ENCODE measurements at regions not wholly inside any gene's neighbourhood (a gene's known extent, or its start where the extent isn't known, plus 50 kb on each side); places are given as distances from the start of the nearest gene placed in this dataset.

DNA sequence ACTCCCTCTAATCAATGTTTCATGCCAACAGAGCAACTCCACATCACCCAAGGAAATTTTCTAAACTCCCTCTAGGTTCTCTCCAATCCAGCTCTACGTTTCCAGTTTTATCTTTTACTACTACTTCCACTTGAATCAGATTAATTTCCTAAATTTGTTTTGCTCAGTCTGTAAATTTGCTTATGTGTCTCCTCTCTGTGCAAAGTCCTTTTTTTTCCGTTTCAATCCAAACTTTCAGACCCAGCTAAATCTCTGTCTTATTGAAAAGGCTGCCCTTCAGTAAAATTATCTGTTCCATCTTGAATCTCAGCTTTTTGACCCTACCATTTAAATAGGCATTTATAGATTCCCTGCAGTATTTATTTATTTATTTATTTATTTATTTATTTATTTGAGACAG is 61.4 kb upstream of the COX10 start:
- no peaks in the 10 kb centered on the region for H3K36me3 ChIP-seq
- H3K27me3 ChIP-seq, result no peaks in the 10 kb centered on the region
- DNase-seq, result no peak
- no peaks in the 10 kb centered on the region for H3K9me3 ChIP-seq (replicated peaks)
- no peak overlapping the region for H3K27ac ChIP-seq
- H3K4me3 ChIP-seq, result no peak overlapping the region
- H3K4me1 ChIP-seq, result no peaks in the 10 kb centered on the region

DNA sequence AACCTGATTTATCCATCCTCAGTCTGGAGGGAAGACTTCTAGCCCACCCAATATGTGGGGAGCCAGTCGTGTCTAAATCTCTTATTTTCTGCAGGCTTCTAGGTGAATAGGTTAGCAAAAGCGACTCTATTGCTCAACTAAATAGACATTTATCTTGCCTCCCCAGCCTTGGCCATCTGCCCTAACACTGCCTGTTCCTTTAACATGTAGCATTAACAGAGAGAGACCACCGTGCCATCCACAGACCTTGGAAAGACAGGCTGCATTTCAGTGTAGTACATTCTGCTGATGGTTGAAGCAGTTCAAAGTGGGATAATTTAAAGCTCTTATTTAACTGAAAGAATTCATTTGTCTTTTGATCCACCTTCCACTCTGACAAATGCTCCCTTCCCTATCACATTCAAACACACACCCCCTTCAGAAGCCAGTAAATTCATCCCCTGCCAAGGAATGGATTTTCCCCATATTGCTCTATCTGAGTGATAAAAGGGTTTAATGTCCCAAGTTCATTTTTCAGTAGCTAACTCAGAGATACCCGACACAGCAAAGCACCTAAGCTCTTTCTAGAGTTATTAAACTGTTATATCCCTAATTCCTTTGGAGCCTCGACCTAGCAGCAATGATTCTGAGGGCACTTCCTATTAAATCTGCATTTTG is 58.1 kb upstream of the COX10 start:
- H3K9me3 ChIP-seq (replicated peaks), result no peaks in the 10 kb centered on the region
- no peaks in the 10 kb centered on the region for H3K27me3 ChIP-seq
- no peaks in the 10 kb centered on the region for H3K36me3 ChIP-seq
- no peaks in the 10 kb centered on the region for H3K4me1 ChIP-seq
- no peak for DNase-seq
- no peak overlapping the region for H3K27ac ChIP-seq
- no peak overlapping the region for H3K4me3 ChIP-seq

DNA sequence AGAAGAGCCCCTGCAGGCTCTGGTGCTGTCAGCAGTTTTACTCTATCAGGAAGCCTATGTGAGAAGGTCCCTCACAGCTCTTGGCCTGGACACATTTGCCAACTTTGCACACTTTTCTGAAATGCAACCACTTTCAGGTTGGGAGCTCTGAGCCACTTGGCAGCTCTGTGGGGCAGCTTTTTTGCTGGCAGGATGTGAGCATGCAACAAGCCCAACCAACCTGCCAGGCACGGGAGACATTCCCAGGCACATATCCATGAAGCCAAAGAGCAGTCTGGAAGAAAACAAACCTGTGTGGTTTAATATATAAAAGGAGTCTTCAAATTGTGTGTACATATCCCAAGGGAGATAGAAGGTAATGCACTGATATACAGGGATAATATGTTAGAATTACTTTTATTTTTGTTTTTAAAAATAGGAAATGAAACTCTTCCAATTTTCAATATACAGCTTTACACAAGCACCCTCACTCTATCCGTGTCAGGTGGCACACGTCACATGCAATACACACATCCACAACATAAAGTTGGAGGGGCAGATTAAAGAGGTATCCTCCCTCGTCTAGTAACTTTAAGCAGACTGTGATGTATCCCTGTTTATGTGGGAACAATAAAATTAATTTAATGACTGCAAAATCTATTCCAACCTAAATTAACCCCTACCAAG is 57.4 kb upstream of the COX10 start:
- H3K4me3 ChIP-seq, result no peak overlapping the region
- no peaks in the 10 kb centered on the region for H3K4me1 ChIP-seq
- no peaks in the 10 kb centered on the region for H3K9me3 ChIP-seq (replicated peaks)
- DNase-seq, result no peak
- H3K27ac ChIP-seq, result no peak overlapping the region
- no peaks in the 10 kb centered on the region for H3K27me3 ChIP-seq
- H3K36me3 ChIP-seq, result no peaks in the 10 kb centered on the region

DNA sequence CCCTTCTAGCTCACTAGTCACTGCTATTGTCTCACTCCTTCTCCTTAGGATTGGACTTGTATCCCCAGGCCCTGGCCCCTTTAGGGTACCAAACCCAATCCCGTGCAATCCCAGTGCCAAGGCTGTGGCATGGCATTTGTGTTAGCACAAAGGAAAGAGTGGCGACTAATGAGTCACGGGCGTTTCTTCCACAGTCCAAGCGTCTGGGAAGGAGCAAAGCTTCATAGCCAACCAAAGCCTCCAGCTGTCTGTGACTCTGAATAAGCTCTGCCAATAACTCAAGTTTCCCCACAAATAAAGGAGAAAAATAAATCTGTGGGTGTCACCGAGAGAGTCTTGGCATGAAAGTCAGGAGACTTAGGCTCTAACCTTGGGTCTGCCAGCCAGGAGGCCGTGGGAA is 54.6 kb upstream of the COX10 start:
- DNase-seq, result peak in 1 of 2 experiments; percentile 28
- no peaks in the 10 kb centered on the region for H3K36me3 ChIP-seq
- H3K9me3 ChIP-seq (replicated peaks), result no peaks in the 10 kb centered on the region
- H3K27ac ChIP-seq, result no peak overlapping the region
- H3K27me3 ChIP-seq, result no peaks in the 10 kb centered on the region
- H3K4me1 ChIP-seq, result no peaks in the 10 kb centered on the region
- H3K4me3 ChIP-seq, result no peak overlapping the region

DNA sequence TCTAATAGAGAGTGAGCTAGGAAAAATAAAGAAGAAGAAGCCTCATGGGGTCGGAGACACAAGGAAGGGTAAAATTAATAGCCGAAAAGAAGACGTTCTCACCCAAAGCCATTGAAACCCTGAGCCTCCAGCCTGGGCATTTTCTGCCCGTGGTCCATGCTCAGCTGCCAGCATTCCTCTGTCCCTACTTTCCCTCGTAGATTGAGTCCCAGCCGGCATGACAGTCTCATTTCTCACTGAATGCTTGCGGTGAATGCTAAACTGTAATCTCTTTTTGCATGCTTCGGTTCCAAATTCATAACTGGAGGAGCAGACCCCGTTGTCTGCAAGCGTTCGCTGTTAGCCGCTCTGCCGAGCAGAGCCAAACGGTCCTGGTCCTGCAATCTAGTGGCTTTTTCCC is 54.0 kb upstream of the COX10 start:
- no peak overlapping the region for H3K4me3 ChIP-seq
- H3K9me3 ChIP-seq (replicated peaks), result no peaks in the 10 kb centered on the region
- H3K36me3 ChIP-seq, result no peaks in the 10 kb centered on the region
- DNase-seq, result no peak
- H3K27ac ChIP-seq, result no peak overlapping the region
- H3K27me3 ChIP-seq, result no peaks in the 10 kb centered on the region
- H3K4me1 ChIP-seq, result no peaks in the 10 kb centered on the region

DNA sequence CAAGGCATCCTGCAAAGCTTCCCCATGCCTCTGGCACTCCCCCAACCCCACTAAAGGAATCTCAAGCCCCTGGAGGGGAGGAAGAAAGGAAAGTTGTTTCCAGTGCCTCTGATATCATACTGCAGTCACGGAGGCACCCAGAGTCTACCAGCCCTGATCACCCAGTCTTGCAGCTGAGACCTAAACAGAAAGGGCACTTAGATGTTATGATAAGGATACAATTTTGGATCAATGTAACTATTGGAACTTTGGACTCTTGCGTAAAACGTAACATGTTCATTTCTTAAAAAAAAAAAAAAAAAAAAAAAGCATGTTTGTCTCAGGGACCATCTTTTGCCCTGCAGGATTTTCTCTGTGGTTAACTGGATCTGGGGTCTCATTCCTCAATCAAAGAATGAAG is 52.4 kb upstream of the COX10 start:
- no peak overlapping the region for H3K4me3 ChIP-seq
- DNase-seq, result no peak
- no peaks in the 10 kb centered on the region for H3K36me3 ChIP-seq
- no peaks in the 10 kb centered on the region for H3K27me3 ChIP-seq
- no peaks in the 10 kb centered on the region for H3K4me1 ChIP-seq
- H3K9me3 ChIP-seq (replicated peaks), result no peaks in the 10 kb centered on the region
- H3K27ac ChIP-seq, result no peak overlapping the region

DNA sequence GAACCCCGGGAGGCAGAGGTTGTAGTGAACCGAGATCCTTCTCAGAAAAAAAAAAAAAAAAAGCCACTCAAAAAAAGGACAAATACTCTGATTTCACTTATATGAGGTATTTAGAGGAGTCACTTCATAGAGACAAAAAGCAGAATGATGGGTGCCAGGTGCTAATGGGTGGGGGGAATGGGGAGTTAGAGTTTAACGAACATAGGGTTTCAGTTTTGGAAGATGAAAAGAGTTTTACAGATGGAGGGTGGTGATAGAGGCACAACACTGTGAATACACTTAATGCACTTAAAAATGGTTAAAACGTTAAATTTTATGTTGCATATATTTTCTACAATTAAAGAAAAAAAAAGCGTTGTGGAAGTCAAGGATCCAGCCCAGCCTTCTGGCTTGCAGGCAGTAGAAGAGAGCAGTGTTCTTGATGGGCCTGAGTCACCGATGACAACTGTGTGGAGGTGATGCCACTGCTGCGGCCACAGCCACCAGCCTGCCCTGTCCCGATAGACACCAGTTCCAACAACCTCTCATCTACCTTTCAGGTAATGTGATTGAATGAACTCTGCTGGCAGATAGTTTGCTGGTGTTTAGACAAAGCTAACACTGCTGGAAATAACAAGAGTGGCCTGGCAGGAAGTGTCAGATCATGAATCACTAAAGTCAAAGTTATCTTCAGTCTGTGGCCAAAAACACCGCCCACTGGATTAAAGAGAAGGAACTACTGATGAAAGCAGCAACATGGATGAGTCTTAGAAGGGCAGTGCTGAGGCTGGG is 49.9 kb upstream of the COX10 start:
- H3K27ac ChIP-seq, result no peak overlapping the region
- no peaks in the 10 kb centered on the region for H3K9me3 ChIP-seq (replicated peaks)
- H3K27me3 ChIP-seq, result no peaks in the 10 kb centered on the region
- no peaks in the 10 kb centered on the region for H3K36me3 ChIP-seq
- H3K4me1 ChIP-seq, result no peaks in the 10 kb centered on the region
- DNase-seq, result peak in 1 of 2 experiments; percentile 39
- no peak overlapping the region for H3K4me3 ChIP-seq

Data from SJCRH30 (cell line).